ENCODE measurements at regions not wholly inside any gene's neighbourhood (a gene's known extent, or its start where the extent isn't known, plus 50 kb on each side); places are given as distances from the start of the nearest gene placed in this dataset.

DNA sequence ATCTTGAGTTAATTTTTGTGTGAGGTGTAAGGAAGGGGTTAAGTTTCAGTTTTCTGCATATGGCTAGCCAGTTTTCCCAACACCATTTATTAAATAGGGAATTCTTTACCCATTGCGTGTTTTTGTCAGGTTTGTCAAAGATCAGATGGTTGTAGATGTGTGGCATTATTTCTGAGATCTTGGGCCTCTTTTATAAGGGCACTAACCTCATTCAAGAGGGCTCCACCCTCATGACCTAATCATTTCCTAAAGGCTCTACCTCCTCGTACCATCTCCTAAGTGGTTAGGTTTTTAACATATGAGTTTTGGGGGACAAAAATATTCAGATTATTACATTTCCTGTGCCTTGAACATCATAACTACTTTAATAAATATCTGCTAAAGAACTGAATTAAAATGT is 510.9 kb downstream of the UTRN start:
- Histone ChIP-seq H3K9me3 (ENCODE audit: low read depth, low read length) (no peaks in the 10 kb centered on the region), H4K20me1 (ENCODE audit: insufficient read depth, low read length) (no peaks in the 10 kb centered on the region), H3K27me3 (ENCODE audit: insufficient read depth, low read length) (no peaks in the 10 kb centered on the region), H3K4me1 (ENCODE audit: insufficient read depth, low read length) (peaks cover 10% of the 10 kb centered on the region), H3K79me2 (ENCODE audit: insufficient read depth, low read length) (no peaks in the 10 kb centered on the region), H3K4me2 (ENCODE audit: insufficient read depth, low read length) (no peak overlapping the region), H3K4me3 (ENCODE audit: insufficient read depth, low read length) (no peak overlapping the region), H3K27ac (ENCODE audit: low read depth, low read length) (no peak overlapping the region), H2AFZ (ENCODE audit: low read length) (no peak overlapping the region), H3K36me3 (ENCODE audit: insufficient read depth, low read length) (peaks cover 12% of the 10 kb centered on the region)
- TF ChIP-seq, protein P1, sequence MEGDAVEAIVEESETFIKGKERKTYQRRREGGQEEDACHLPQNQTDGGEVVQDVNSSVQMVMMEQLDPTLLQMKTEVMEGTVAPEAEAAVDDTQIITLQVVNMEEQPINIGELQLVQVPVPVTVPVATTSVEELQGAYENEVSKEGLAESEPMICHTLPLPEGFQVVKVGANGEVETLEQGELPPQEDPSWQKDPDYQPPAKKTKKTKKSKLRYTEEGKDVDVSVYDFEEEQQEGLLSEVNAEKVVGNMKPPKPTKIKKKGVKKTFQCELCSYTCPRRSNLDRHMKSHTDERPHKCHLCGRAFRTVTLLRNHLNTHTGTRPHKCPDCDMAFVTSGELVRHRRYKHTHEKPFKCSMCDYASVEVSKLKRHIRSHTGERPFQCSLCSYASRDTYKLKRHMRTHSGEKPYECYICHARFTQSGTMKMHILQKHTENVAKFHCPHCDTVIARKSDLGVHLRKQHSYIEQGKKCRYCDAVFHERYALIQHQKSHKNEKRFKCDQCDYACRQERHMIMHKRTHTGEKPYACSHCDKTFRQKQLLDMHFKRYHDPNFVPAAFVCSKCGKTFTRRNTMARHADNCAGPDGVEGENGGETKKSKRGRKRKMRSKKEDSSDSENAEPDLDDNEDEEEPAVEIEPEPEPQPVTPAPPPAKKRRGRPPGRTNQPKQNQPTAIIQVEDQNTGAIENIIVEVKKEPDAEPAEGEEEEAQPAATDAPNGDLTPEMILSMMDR (IDR thresholded peaks at IDR 0.05; ENCODE audit: extremely low read depth, low read depth, low read length): no peak
- no peak for DNase-seq (ENCODE audit: insufficient read length, low spot score, missing footprints)

DNA sequence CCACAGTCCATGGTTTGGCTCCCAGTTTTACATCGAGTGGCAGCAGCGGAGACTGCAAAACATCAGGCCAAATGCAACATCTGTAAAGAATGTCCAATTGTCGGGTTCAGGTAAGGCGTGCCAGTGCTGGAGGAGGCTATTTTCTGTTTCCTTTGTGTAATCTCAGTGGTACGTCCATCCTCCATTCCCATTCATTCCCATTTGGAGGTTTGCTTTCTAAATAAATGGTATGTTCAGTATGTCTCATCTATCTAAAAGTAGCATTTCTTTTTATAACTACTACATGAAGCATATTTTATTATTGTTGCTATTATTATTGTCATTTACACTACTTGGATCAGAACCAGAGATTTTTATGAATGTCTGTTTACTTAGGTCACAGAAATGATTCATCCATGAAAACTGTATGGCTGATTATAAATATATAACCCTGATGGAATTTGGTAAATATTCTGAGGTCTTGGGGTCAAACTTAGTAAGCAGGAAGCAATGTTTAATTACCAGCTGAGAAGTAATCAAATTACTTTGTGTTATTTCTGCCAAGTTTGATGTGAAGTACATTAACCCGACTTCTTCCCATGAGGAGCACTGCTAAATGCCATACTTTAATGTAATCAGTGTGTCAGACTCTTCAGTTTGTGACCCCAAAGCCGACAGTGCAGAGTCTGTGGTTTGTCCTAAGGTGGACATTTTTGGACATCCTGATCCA is 512.9 kb downstream of the UTRN start:
- Histone ChIP-seq H3K79me2 (ENCODE audit: insufficient read depth, low read length) (no peaks in the 10 kb centered on the region), H3K27ac (ENCODE audit: low read depth, low read length) (peak overlapping the region; percentile 60), H3K9me3 (ENCODE audit: low read depth, low read length) (no peaks in the 10 kb centered on the region), H3K4me2 (ENCODE audit: insufficient read depth, low read length) (peak overlapping the region; percentile 31), H3K27me3 (ENCODE audit: insufficient read depth, low read length) (no peaks in the 10 kb centered on the region), H2AFZ (ENCODE audit: low read length) (no peak overlapping the region), H3K36me3 (ENCODE audit: insufficient read depth, low read length) (peaks cover 9% of the 10 kb centered on the region), H3K4me3 (ENCODE audit: insufficient read depth, low read length) (no peak overlapping the region), H4K20me1 (ENCODE audit: insufficient read depth, low read length) (no peaks in the 10 kb centered on the region), H3K4me1 (ENCODE audit: insufficient read depth, low read length) (peaks cover 10% of the 10 kb centered on the region)
- TF ChIP-seq, protein P1 (IDR thresholded peaks at IDR 0.05; ENCODE audit: extremely low read depth, low read depth, low read length): no peak
- DNase-seq (ENCODE audit: insufficient read length, low spot score, missing footprints): peak; percentile 38

DNA sequence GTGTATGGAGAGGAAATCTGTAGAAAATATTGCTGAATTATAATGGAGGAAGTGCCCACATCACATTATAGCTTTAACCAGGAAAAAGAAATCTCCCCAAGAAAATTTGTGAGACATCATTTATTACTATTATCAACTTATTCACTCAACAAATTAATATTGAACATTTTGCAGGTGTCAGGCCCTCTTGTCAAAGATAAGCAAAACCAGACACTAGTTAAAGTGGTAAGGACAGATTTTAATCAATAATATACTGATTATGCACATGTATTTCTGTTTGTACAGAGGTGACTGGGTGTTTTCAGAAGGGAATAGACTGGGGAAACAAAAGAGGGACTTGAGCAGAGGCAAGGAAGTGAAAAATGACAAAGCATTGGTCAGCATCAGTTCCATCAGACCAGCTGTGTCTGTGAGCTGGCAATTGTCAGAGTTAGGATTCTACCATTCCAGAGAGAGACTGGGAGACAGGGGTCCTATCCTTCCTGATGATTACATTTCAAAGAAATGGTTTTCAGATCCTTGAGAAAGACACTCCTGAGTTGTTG is 519.2 kb downstream of the UTRN start:
- no peak overlapping the region for H3K4me3 ChIP-seq (ENCODE audit: insufficient read depth, low read length)
- no peak overlapping the region for H2AFZ ChIP-seq (ENCODE audit: low read length)
- TF ChIP-seq, protein P1 (IDR thresholded peaks at IDR 0.05; ENCODE audit: extremely low read depth, low read depth, low read length): no peak
- H3K9me3 ChIP-seq (ENCODE audit: low read depth, low read length): no peaks in the 10 kb centered on the region
- H3K4me1 ChIP-seq (ENCODE audit: insufficient read depth, low read length): peaks cover 11% of the 10 kb centered on the region
- H3K4me2 ChIP-seq (ENCODE audit: insufficient read depth, low read length): no peak overlapping the region
- H3K79me2 ChIP-seq (ENCODE audit: insufficient read depth, low read length): no peaks in the 10 kb centered on the region
- no peak for DNase-seq (ENCODE audit: insufficient read length, low spot score, missing footprints)
- H3K36me3 ChIP-seq (ENCODE audit: insufficient read depth, low read length): no peaks in the 10 kb centered on the region
- no peak overlapping the region for H3K27ac ChIP-seq (ENCODE audit: low read depth, low read length)
- H3K27me3 ChIP-seq (ENCODE audit: insufficient read depth, low read length): no peaks in the 10 kb centered on the region
- no peaks in the 10 kb centered on the region for H4K20me1 ChIP-seq (ENCODE audit: insufficient read depth, low read length)

DNA sequence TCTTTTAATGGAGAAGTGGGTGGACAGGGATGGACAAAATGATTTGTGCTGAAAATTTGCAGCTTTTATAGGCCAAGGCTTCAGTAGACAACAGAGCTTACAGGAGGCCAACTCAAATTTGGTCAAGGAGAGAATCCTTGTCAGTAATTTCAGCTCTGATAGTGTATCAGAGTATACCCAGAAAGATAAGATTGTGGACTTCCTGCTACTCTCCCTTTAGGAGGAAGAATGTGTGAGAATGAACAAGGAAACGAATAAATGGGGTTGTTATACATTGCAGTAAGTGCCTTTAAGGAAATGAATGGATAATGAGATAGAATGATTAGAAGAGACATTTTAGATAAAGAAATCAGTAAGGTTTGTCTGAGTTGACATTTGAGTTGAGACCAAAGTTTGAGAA is 519.9 kb downstream of the UTRN start:
- H3K9me3 ChIP-seq (ENCODE audit: low read depth, low read length): no peaks in the 10 kb centered on the region
- DNase-seq (ENCODE audit: insufficient read length, low spot score, missing footprints): no peak
- TF ChIP-seq, protein P1 (IDR thresholded peaks at IDR 0.05; ENCODE audit: extremely low read depth, low read depth, low read length): no peak

More for the DNA sequence above, 519.9 kb downstream of the UTRN start:
- Histone ChIP-seq H3K4me2 (ENCODE audit: insufficient read depth, low read length) (no peak overlapping the region), H3K36me3 (ENCODE audit: insufficient read depth, low read length) (no peaks in the 10 kb centered on the region), H3K4me3 (ENCODE audit: insufficient read depth, low read length) (no peak overlapping the region), H3K27me3 (ENCODE audit: insufficient read depth, low read length) (no peaks in the 10 kb centered on the region), H3K4me1 (ENCODE audit: insufficient read depth, low read length) (peaks cover 14% of the 10 kb centered on the region), H2AFZ (ENCODE audit: low read length) (no peak overlapping the region), H4K20me1 (ENCODE audit: insufficient read depth, low read length) (no peaks in the 10 kb centered on the region), H3K79me2 (ENCODE audit: insufficient read depth, low read length) (no peaks in the 10 kb centered on the region), H3K27ac (ENCODE audit: low read depth, low read length) (no peak overlapping the region)

All from osteoblast (primary cell).